NCI-H1048 (cell line): ENCODE measurements at regions not wholly inside any gene's neighbourhood (a gene's known extent, or its start where the extent isn't known, plus 50 kb on each side); places are given as distances from the start of the nearest gene placed in this dataset.
"Not testable (repeated sequence)": the region's sequence is repeated elsewhere in the genome, so short reads cannot be mapped to it uniquely, and the experiment has no call there.

Source experiments
- DNase-seq: peaks from one replicate; lab custom pipeline; 2025; lab: John Stamatoyannopoulos, UW

GRCh38 chr6:103167345-103168071 lies 1692.2 kb downstream of the HACE1 start:
- no peak for DNase-seq

- no peak for DNase-seq
These were observed 1704.7 kb downstream of the HACE1 start for GRCh38 chr6:103154779-103155572.

- no peak for DNase-seq
These were observed 1706.7 kb downstream of the HACE1 start for GRCh38 chr6:103153016-103153415.

GRCh38 chr6:103142902-103143301 lies 1716.8 kb downstream of the HACE1 start:
- DNase-seq, result no peak

GRCh38 chr6:103140308-103141027 lies 1719.3 kb downstream of the HACE1 start:
- no peak for DNase-seq

- no peak for DNase-seq
These were observed 1720.3 kb downstream of the HACE1 start for GRCh38 chr6:103139377-103139776.

GRCh38 chr6:103124471-103124870 lies 1731.0 kb downstream of the GRIK2 start:
- DNase-seq, result no peak

- DNase-seq, result peak; percentile 40
These were observed 1729.5 kb downstream of the GRIK2 start for GRCh38 chr6:103122766-103123601.

GRCh38 chr6:103119056-103119455 lies 1725.5 kb downstream of the GRIK2 start:
- DNase-seq, result no peak

- no peak for DNase-seq
These were observed 1721.1 kb downstream of the GRIK2 start for GRCh38 chr6:103114582-103114981.

- no peak for DNase-seq
These were observed 1719.9 kb downstream of the GRIK2 start for GRCh38 chr6:103113416-103113815.

GRCh38 chr6:103107985-103108384 lies 1714.5 kb downstream of the GRIK2 start:
- DNase-seq, result no peak

GRCh38 chr6:103105686-103106085 lies 1712.2 kb downstream of the GRIK2 start:
- no peak for DNase-seq

GRCh38 chr6:103101267-103101666 lies 1707.8 kb downstream of the GRIK2 start:
- DNase-seq, result no peak

GRCh38 chr6:103092414-103092813 lies 1698.9 kb downstream of the GRIK2 start:
- DNase-seq, result not testable (repeated sequence)

GRCh38 chr6:103085801-103086200 lies 1692.3 kb downstream of the GRIK2 start:
- no peak for DNase-seq

- DNase-seq, result no peak
These were observed 1688.5 kb downstream of the GRIK2 start for GRCh38 chr6:103081876-103082630.

- DNase-seq, result no peak
These were observed 1687.6 kb downstream of the GRIK2 start for GRCh38 chr6:103081126-103081525.

- no peak for DNase-seq
These were observed 1687.0 kb downstream of the GRIK2 start for GRCh38 chr6:103080497-103080896.

GRCh38 chr6:103079867-103080266 lies 1686.4 kb downstream of the GRIK2 start:
- DNase-seq, result no peak

GRCh38 chr6:103062136-103062535 lies 1668.6 kb downstream of the GRIK2 start:
- DNase-seq, result no peak
